ENCODE measurements at regions not wholly inside any gene's neighbourhood (a gene's known extent, or its start where the extent isn't known, plus 50 kb on each side); places are given as distances from the start of the nearest gene placed in this dataset.

DNA sequence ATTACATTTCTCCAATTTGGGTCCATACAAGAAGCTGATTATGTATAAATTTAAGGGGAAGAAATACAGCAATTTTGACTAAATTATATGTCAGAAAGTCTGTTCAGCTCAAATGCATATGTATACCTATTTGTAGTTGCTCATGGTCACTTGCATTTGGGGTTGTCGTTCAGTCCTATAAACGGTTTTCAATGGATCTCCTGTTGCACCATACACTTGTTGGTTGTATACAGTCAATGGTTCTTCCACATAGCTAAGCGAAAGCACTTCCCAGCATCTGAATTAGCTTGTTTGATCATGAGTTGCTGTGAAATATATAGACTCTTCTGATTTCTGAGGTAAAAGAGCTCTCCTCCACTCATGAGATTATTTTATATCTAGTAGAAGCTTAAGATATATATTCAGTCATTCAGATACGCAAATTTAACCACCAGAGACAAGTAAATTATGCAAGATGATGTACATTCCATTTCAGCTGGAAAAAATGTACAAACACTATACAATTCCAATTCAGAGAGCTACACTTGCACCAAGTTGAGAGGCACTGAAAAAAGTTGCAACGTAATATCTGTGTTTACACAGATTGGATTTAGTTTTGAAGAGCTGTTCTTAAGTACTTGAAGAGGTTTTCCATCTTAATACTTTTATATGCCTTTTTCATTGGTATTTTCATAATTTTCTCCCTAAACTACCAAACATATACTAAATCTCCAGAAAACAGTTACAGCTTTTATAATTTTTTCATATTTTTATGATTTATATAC lies 64.4 kb upstream of the POU5F2 start:
- TF ChIP-seq, protein P1, sequence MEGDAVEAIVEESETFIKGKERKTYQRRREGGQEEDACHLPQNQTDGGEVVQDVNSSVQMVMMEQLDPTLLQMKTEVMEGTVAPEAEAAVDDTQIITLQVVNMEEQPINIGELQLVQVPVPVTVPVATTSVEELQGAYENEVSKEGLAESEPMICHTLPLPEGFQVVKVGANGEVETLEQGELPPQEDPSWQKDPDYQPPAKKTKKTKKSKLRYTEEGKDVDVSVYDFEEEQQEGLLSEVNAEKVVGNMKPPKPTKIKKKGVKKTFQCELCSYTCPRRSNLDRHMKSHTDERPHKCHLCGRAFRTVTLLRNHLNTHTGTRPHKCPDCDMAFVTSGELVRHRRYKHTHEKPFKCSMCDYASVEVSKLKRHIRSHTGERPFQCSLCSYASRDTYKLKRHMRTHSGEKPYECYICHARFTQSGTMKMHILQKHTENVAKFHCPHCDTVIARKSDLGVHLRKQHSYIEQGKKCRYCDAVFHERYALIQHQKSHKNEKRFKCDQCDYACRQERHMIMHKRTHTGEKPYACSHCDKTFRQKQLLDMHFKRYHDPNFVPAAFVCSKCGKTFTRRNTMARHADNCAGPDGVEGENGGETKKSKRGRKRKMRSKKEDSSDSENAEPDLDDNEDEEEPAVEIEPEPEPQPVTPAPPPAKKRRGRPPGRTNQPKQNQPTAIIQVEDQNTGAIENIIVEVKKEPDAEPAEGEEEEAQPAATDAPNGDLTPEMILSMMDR (IDR thresholded peaks at IDR 0.05), result no peak
- TF ChIP-seq EZH2 (IDR thresholded peaks at IDR 0.05; ENCODE audit: borderline replicate concordance, insufficient read depth, low read depth, low read length, poor library complexity, severe bottlenecking), result no peak

Measured in B cell (primary cell).